CD4-positive, alpha-beta memory T cell (primary cell): ENCODE measurements at regions not wholly inside any gene's neighbourhood (a gene's known extent, or its start where the extent isn't known, plus 50 kb on each side); places are given as distances from the start of the nearest gene placed in this dataset.

Experiments used
- CTCF ChIA-PET: fragments of 350-600 bp; sonication (Branson Sonifier 250); formaldehyde crosslinking; loops from one replicate; lab custom pipeline; 2021; ENCODE audit warnings: inconsistent platforms; ENCODE audit not compliant: partially characterized antibody; lab: Charles Lee
- POLR2A ChIA-PET: fragments of 350-600 bp; sonication (Branson Sonifier 250); formaldehyde crosslinking; loops from one replicate; lab custom pipeline; 2021; ENCODE audit not compliant: partially characterized antibody; lab: Charles Lee
- DNase-seq, 5 donors: peaks; one replicate each; pipeline versions ENCODE4 v3.0.0 to v3.0.0-alpha.2; 2020 to 2022; ENCODE audit warnings: mixed read lengths in 1 of 5
- H3K27ac ChIP-seq: one replicate; pipeline ENCODE4 v1.7.0; 2013; ENCODE audit warnings: low read depth, low read length
- H3K27me3 ChIP-seq: 2 replicates; pipeline ENCODE4 v1.7.0; 2013; ENCODE audit warnings: mild to moderate bottlenecking, low read length, moderate library complexity; ENCODE audit not compliant: insufficient read depth
- H3K36me3 ChIP-seq: 2 replicates; pipeline ENCODE4 v1.7.0; 2013; ENCODE audit warnings: mild to moderate bottlenecking, low read length, moderate library complexity; ENCODE audit not compliant: insufficient read depth
- H3K4me1 ChIP-seq: 2 replicates; pipeline ENCODE4 v1.7.0; 2013; ENCODE audit warnings: mild to moderate bottlenecking, low read length, moderate library complexity; ENCODE audit not compliant: insufficient read depth
- H3K4me3 ChIP-seq, 2 donors: one replicate each; pipeline ENCODE4 v1.7.0; 2013; ENCODE audit warnings: low read length in 2 of 2, mild to moderate bottlenecking in 1 of 2
- H3K9me3 ChIP-seq, 2 donors: one replicate each; pipeline ENCODE4 v1.7.0; 2013; ENCODE audit warnings: low read length in 2 of 2, control low read depth in 1 of 2; ENCODE audit not compliant: control insufficient read depth in 1 of 2
- H3K27ac Mint-ChIP-seq, 7 donors: one replicate each; pipeline ENCODE4 v1.8.0; 2020 to 2021; ENCODE audit warnings: mixed read lengths in 7 of 7, mild to moderate bottlenecking in 6 of 7, inconsistent platforms in 3 of 7, moderate library complexity in 3 of 7
- H3K27me3 Mint-ChIP-seq, 2 donors: one replicate each; pipeline ENCODE4 v1.8.0; 2020 to 2021; ENCODE audit warnings: mixed read lengths in 2 of 2
- H3K36me3 Mint-ChIP-seq, 2 donors: one replicate each; pipeline ENCODE4 v1.8.0; 2020 to 2021; ENCODE audit warnings: mixed read lengths in 2 of 2, inconsistent platforms in 1 of 2, mild to moderate bottlenecking in 1 of 2
- H3K4me1 Mint-ChIP-seq, 4 donors: one replicate each; pipeline ENCODE4 v1.8.0; 2020 to 2021; ENCODE audit warnings: mixed read lengths in 4 of 4, mild to moderate bottlenecking in 1 of 4
- H3K4me3 Mint-ChIP-seq, 8 donors: one replicate each; pipeline ENCODE4 v1.8.0; 2020 to 2021; ENCODE audit warnings: mixed read lengths in 8 of 8, mild to moderate bottlenecking in 7 of 8, moderate library complexity in 6 of 8, inconsistent platforms in 3 of 8
- H3K9me3 Mint-ChIP-seq, 8 donors: one replicate each; pipeline ENCODE4 v1.8.0; 2020 to 2021; ENCODE audit warnings: mixed read lengths in 8 of 8, mild to moderate bottlenecking in 5 of 8, inconsistent platforms in 3 of 8, moderate library complexity in 1 of 8
- intact Hi-C: fragments of 100-400 bp; cut with micrococcal nuclease; formaldehyde crosslinking; loops from one replicate; pipeline ENCODE4 v1.15.1; 2023

- Histone ChIP-seq H3K27me3 (no peaks in the 10 kb centered on the region), H3K36me3 (no peaks in the 10 kb centered on the region), H3K9me3 (no peaks in the 10 kb centered on the region), H3K4me3 (no peak overlapping the region), H3K4me1 (no peaks in the 10 kb centered on the region), H3K27ac (no peak overlapping the region)
- Mint-ChIP-seq H3K4me1 (no peaks in the 10 kb centered on the region), H3K27me3 (no peaks in the 10 kb centered on the region), H3K27ac (no peak overlapping the region), H3K36me3 (no peaks in the 10 kb centered on the region), H3K4me3 (no peak overlapping the region), H3K9me3 (peaks cover 0 to 1% (median 0%) of the 10 kb centered on the region in 8 donors)
- POLR2A ChIA-PET, result no interaction called here
- DNase-seq, result no peak
- intact Hi-C loops, result no loop called here
- CTCF ChIA-PET, result no interaction called here
Measured at GRCh38 chr4:107133965-107134653, 98.0 kb upstream of the DKK2 start.

- Mint-ChIP-seq H3K9me3 (peaks cover 0 to 1% (median 0%) of the 10 kb centered on the region in 8 donors), H3K27me3 (no peaks in the 10 kb centered on the region), H3K27ac (no peak overlapping the region), H3K36me3 (no peaks in the 10 kb centered on the region), H3K4me3 (no peak overlapping the region), H3K4me1 (no peaks in the 10 kb centered on the region)
- Histone ChIP-seq H3K9me3 (no peaks in the 10 kb centered on the region), H3K27ac (no peak overlapping the region), H3K4me1 (no peaks in the 10 kb centered on the region), H3K4me3 (no peak overlapping the region), H3K27me3 (no peaks in the 10 kb centered on the region), H3K36me3 (no peaks in the 10 kb centered on the region)
- no peak for DNase-seq
- intact Hi-C loops, result no loop called here
- ChIA-PET CTCF (no interaction called here), POLR2A (no interaction called here)
Measured at GRCh38 chr4:107131295-107131694, 95.2 kb upstream of the DKK2 start.

GRCh38 chr4:107130157-107130556 lies 94.0 kb upstream of the DKK2 start:
- intact Hi-C loops, result no loop called here
- POLR2A ChIA-PET, result no interaction called here
- H3K4me1 Mint-ChIP-seq, result no peaks in the 10 kb centered on the region
- peaks cover 0 to 2% (median 0%) of the 10 kb centered on the region in 8 donors for H3K9me3 Mint-ChIP-seq
- CTCF ChIA-PET, result no interaction called here
- H3K36me3 Mint-ChIP-seq, result no peaks in the 10 kb centered on the region
- Histone ChIP-seq H3K4me1 (no peaks in the 10 kb centered on the region), H3K4me3 (no peak overlapping the region), H3K27me3 (no peaks in the 10 kb centered on the region), H3K27ac (no peak overlapping the region), H3K36me3 (no peaks in the 10 kb centered on the region), H3K9me3 (no peaks in the 10 kb centered on the region)
- H3K27me3 Mint-ChIP-seq, result no peaks in the 10 kb centered on the region
- H3K4me3 Mint-ChIP-seq, result no peak overlapping the region
- DNase-seq, result no peak
- H3K27ac Mint-ChIP-seq, result no peak overlapping the region

- intact Hi-C loops, result no loop called here
- ChIA-PET POLR2A (no interaction called here), CTCF (no interaction called here)
- H3K4me1 Mint-ChIP-seq, result no peaks in the 10 kb centered on the region
- Histone ChIP-seq H3K4me3 (no peak overlapping the region), H3K27me3 (no peaks in the 10 kb centered on the region), H3K4me1 (no peaks in the 10 kb centered on the region), H3K9me3 (no peaks in the 10 kb centered on the region), H3K36me3 (no peaks in the 10 kb centered on the region), H3K27ac (no peak overlapping the region)
- no peak overlapping the region for H3K27ac Mint-ChIP-seq
- no peak overlapping the region for H3K4me3 Mint-ChIP-seq
- no peaks in the 10 kb centered on the region for H3K36me3 Mint-ChIP-seq
- H3K27me3 Mint-ChIP-seq, result no peaks in the 10 kb centered on the region
- DNase-seq, result no peak
- peaks cover 0 to 2% (median 0%) of the 10 kb centered on the region in 8 donors for H3K9me3 Mint-ChIP-seq
Measured at GRCh38 chr4:107129611-107130010, 93.5 kb upstream of the DKK2 start.

GRCh38 chr4:107129076-107129475 lies 93.0 kb upstream of the DKK2 start:
- intact Hi-C loops, result no loop called here
- POLR2A ChIA-PET, result no interaction called here

GRCh38 chr4:107128116-107128515 lies 92.0 kb upstream of the DKK2 start:
- H3K27me3 Mint-ChIP-seq, result no peaks in the 10 kb centered on the region
- no peaks in the 10 kb centered on the region for H3K9me3 ChIP-seq
- no peaks in the 10 kb centered on the region for H3K27me3 ChIP-seq
- no peak overlapping the region for H3K27ac Mint-ChIP-seq
- intact Hi-C loops, result no loop called here
- H3K27ac ChIP-seq, result no peak overlapping the region
- no peak overlapping the region for H3K4me3 ChIP-seq
- CTCF ChIA-PET, result no interaction called here
- H3K36me3 ChIP-seq, result no peaks in the 10 kb centered on the region
- POLR2A ChIA-PET, result no interaction called here
- no peaks in the 10 kb centered on the region for H3K4me1 Mint-ChIP-seq
- H3K9me3 Mint-ChIP-seq, result peaks cover 0 to 2% (median 0%) of the 10 kb centered on the region in 8 donors
- H3K4me1 ChIP-seq, result no peaks in the 10 kb centered on the region
- no peak overlapping the region for H3K4me3 Mint-ChIP-seq
- no peaks in the 10 kb centered on the region for H3K36me3 Mint-ChIP-seq
- DNase-seq, result no peak

More at GRCh38 chr4:107129076-107129475, 93.0 kb upstream of the DKK2 start:
- no peaks in the 10 kb centered on the region for H3K4me1 Mint-ChIP-seq
- H3K9me3 Mint-ChIP-seq, result peaks cover 0 to 2% (median 0%) of the 10 kb centered on the region in 8 donors
- no peak for DNase-seq
- no peak overlapping the region for H3K27ac Mint-ChIP-seq
- H3K36me3 ChIP-seq, result no peaks in the 10 kb centered on the region
- CTCF ChIA-PET, result no interaction called here
- H3K27me3 ChIP-seq, result no peaks in the 10 kb centered on the region
- H3K27ac ChIP-seq, result no peak overlapping the region
- no peaks in the 10 kb centered on the region for H3K27me3 Mint-ChIP-seq
- no peak overlapping the region for H3K4me3 ChIP-seq
- H3K36me3 Mint-ChIP-seq, result no peaks in the 10 kb centered on the region
- H3K9me3 ChIP-seq, result no peaks in the 10 kb centered on the region
- H3K4me3 Mint-ChIP-seq, result no peak overlapping the region
- H3K4me1 ChIP-seq, result no peaks in the 10 kb centered on the region

GRCh38 chr4:107125496-107125895 lies 89.4 kb upstream of the DKK2 start:
- Mint-ChIP-seq H3K27ac (no peak overlapping the region), H3K4me3 (no peak overlapping the region), H3K27me3 (no peaks in the 10 kb centered on the region), H3K9me3 (peaks cover 0 to 2% (median 0%) of the 10 kb centered on the region in 8 donors), H3K4me1 (no peaks in the 10 kb centered on the region), H3K36me3 (no peaks in the 10 kb centered on the region)
- Histone ChIP-seq H3K27ac (no peak overlapping the region), H3K27me3 (no peaks in the 10 kb centered on the region), H3K4me1 (no peaks in the 10 kb centered on the region), H3K9me3 (no peaks in the 10 kb centered on the region), H3K36me3 (no peaks in the 10 kb centered on the region), H3K4me3 (no peak overlapping the region)
- DNase-seq, result no peak
- ChIA-PET POLR2A (no interaction called here), CTCF (no interaction called here)
- intact Hi-C loops, result no loop called here
